PFSK-1 (cell line): ENCODE measurements at regions not wholly inside any gene's neighbourhood (a gene's known extent, or its start where the extent isn't known, plus 50 kb on each side); places are given as distances from the start of the nearest gene placed in this dataset.

Experiments
- POLR2AphosphoS5 ChIP-seq: IDR thresholded peaks from 2 replicates; pipeline ENCODE4 v1.6.1; 2012; ENCODE audit warnings: low read depth, mild to moderate bottlenecking, control low read depth, low read length, moderate library complexity
- REST ChIP-seq, 2 experiments: IDR thresholded peaks; 2 replicates each; pipeline versions ENCODE4 v1.6.1 to v1.8.0; 2011 to 2012; ENCODE audit warnings: low read depth in 2 of 2, low read length in 2 of 2, control low read depth in 1 of 2, inconsistent platforms in 1 of 2, mild to moderate bottlenecking in 1 of 2, moderate library complexity in 1 of 2; ENCODE audit not compliant: insufficient read depth in 1 of 2
- SIN3A ChIP-seq: IDR thresholded peaks from 2 replicates; pipeline ENCODE4 v1.6.1; 2012; ENCODE audit warnings: mild to moderate bottlenecking, low read length, moderate library complexity, borderline replicate concordance; ENCODE audit not compliant: insufficient read depth
- TAF1 ChIP-seq: IDR thresholded peaks from 2 replicates; pipeline ENCODE4 v1.6.1; 2012; ENCODE audit warnings: low read length, control low read depth, borderline replicate concordance; ENCODE audit not compliant: insufficient read depth

GRCh38 chr5:72633649-72634048 lies 126.4 kb upstream of the ZNF366 start:
- TF ChIP-seq TAF1 (no peak), POLR2AphosphoS5 (no peak), SIN3A (no peak), REST (IDR thresholded peaks at IDR 0.05; ENCODE audit: insufficient read depth in 1 of 2, low read depth in 2 of 2, low read length in 2 of 2) (no peak)
